KG1 (cell line): ENCODE measurements at regions not wholly inside any gene's neighbourhood (a gene's known extent, or its start where the extent isn't known, plus 50 kb on each side); places are given as distances from the start of the nearest gene placed in this dataset.

Experiments used
- DNase-seq: peaks from one replicate; lab custom pipeline; 2025; lab: John Stamatoyannopoulos, UW

- no peak for DNase-seq
Measured at GRCh38 chr16:51464996-51465395, 313.9 kb upstream of the SALL1 start.

- DNase-seq = no peak
Measured at GRCh38 chr16:51461255-51461654, 310.2 kb upstream of the SALL1 start.

GRCh38 chr16:51458356-51459140 lies 307.5 kb upstream of the SALL1 start:
- no peak for DNase-seq

- no peak for DNase-seq
Measured at GRCh38 chr16:51457775-51458174, 306.7 kb upstream of the SALL1 start.

GRCh38 chr16:51455398-51455797 lies 304.3 kb upstream of the SALL1 start:
- DNase-seq = no peak

GRCh38 chr16:51453251-51453650 lies 302.2 kb upstream of the SALL1 start:
- DNase-seq = no peak

- no peak for DNase-seq
Measured at GRCh38 chr16:51450909-51451308, 299.8 kb upstream of the SALL1 start.

- DNase-seq = no peak
Measured at GRCh38 chr16:51450376-51450775, 299.3 kb upstream of the SALL1 start.

- no peak for DNase-seq
Measured at GRCh38 chr16:51449441-51449840, 298.4 kb upstream of the SALL1 start.

GRCh38 chr16:51445250-51445649 lies 294.2 kb upstream of the SALL1 start:
- no peak for DNase-seq

GRCh38 chr16:51443934-51444333 lies 292.9 kb upstream of the SALL1 start:
- no peak for DNase-seq

GRCh38 chr16:51442141-51442870 lies 291.2 kb upstream of the SALL1 start:
- DNase-seq = no peak

GRCh38 chr16:51440131-51440889 lies 289.2 kb upstream of the SALL1 start:
- DNase-seq = no peak

- DNase-seq = no peak
Measured at GRCh38 chr16:51439271-51439670, 288.2 kb upstream of the SALL1 start.

- DNase-seq = no peak
Measured at GRCh38 chr16:51436742-51437141, 285.7 kb upstream of the SALL1 start.

GRCh38 chr16:51434567-51435198 lies 283.6 kb upstream of the SALL1 start:
- DNase-seq = no peak

GRCh38 chr16:51433599-51433998 lies 282.5 kb upstream of the SALL1 start:
- no peak for DNase-seq

GRCh38 chr16:51431517-51432241 lies 280.6 kb upstream of the SALL1 start:
- DNase-seq = no peak

GRCh38 chr16:51430716-51431369 lies 279.8 kb upstream of the SALL1 start:
- no peak for DNase-seq

GRCh38 chr16:51429041-51429440 lies 278.0 kb upstream of the SALL1 start:
- DNase-seq = no peak

- no peak for DNase-seq
Measured at GRCh38 chr16:51427085-51427484, 276.0 kb upstream of the SALL1 start.
